HL-60 (cell line): ENCODE measurements at regions not wholly inside any gene's neighbourhood (a gene's known extent, or its start where the extent isn't known, plus 50 kb on each side); places are given as distances from the start of the nearest gene placed in this dataset.

Experiments
- DNase-seq, 2 experiments: peaks; one replicate each; pipeline ENCODE4 v3.0.0-alpha.2; 2010 to 2020; ENCODE audit warnings: low read depth in 1 of 2, low spot score in 1 of 2
- H3K27ac ChIP-seq: fragments of 250-450 bp; sonication (Bioruptor Pico); replicated peaks from 2 replicates; pipeline ENCODE4 v1.5.1; 2020; ENCODE audit warnings: mild to moderate bottlenecking, moderate library complexity
- H3K27me3 ChIP-seq: fragments of 250-450 bp; sonication (Bioruptor Pico); 2 replicates; pipeline ENCODE4 v1.5.1; 2021; ENCODE audit warnings: mild to moderate bottlenecking, moderate library complexity; ENCODE audit not compliant: insufficient read depth, poor library complexity, severe bottlenecking
- H3K4me3 ChIP-seq: replicated peaks from 2 replicates; pipeline ENCODE4 v1.5.1; 2011; ENCODE audit warnings: mild to moderate bottlenecking, control low read depth, low read length; ENCODE audit not compliant: insufficient read depth
- CTCF ChIP-seq: IDR thresholded peaks from one replicate; pipeline ENCODE4 v1.5.1; 2011; ENCODE audit warnings: low read length, control low read depth, inconsistent platforms; ENCODE audit not compliant: insufficient read depth
- GABPA ChIP-seq: IDR thresholded peaks from 2 replicates; pipeline ENCODE4 v1.6.1; 2012; ENCODE audit warnings: low read depth
- POLR2AphosphoS5 ChIP-seq: IDR thresholded peaks from 2 replicates; pipeline ENCODE4 v1.6.1; 2012; ENCODE audit warnings: low read depth
- REST ChIP-seq: IDR thresholded peaks from 2 replicates; pipeline ENCODE4 v1.6.1; 2012; ENCODE audit warnings: low read depth; ENCODE audit not compliant: insufficient replicate concordance
- SPI1 ChIP-seq: IDR thresholded peaks from 2 replicates; pipeline ENCODE4 v1.6.1; 2012; ENCODE audit warnings: low read depth, mild to moderate bottlenecking, borderline replicate concordance

GRCh38 chr3:178088963-178089362, 447.3 kb upstream of the KCNMB2 start:
- no peak overlapping the region for H3K4me3 ChIP-seq

GRCh38 chr3:178090899-178091298, 445.3 kb upstream of the KCNMB2 start:
- Histone ChIP-seq H3K4me3 (no peak overlapping the region), H3K27ac (no peak overlapping the region), H3K27me3 (peaks cover 2% of the 10 kb centered on the region)
- no peak for DNase-seq
- TF ChIP-seq POLR2AphosphoS5: no peak
- no peak for TF ChIP-seq SPI1
- TF ChIP-seq GABPA: no peak
- TF ChIP-seq CTCF: no peak
- no peak for TF ChIP-seq REST

More at GRCh38 chr3:178088963-178089362, 447.3 kb upstream of the KCNMB2 start:
- TF ChIP-seq GABPA (no peak), REST (no peak), SPI1 (no peak), POLR2AphosphoS5 (no peak), CTCF (no peak)
- Histone ChIP-seq H3K27me3 (peaks cover 2% of the 10 kb centered on the region), H3K27ac (no peak overlapping the region)
- no peak for DNase-seq

GRCh38 chr3:178095522-178095921, 440.7 kb upstream of the KCNMB2 start:
- Histone ChIP-seq H3K27me3 (peaks cover 2% of the 10 kb centered on the region), H3K27ac (no peak overlapping the region), H3K4me3 (no peak overlapping the region)
- TF ChIP-seq GABPA (no peak), REST (no peak), CTCF (no peak), POLR2AphosphoS5 (no peak), SPI1 (no peak)
- no peak for DNase-seq
